Ovary (tissue), 7 donors: ENCODE measurements at regions not wholly inside any gene's neighbourhood (a gene's known extent, or its start where the extent isn't known, plus 50 kb on each side); places are given as distances from the start of the nearest gene placed in this dataset.

Experiments
- DNase-seq, 5 donors: peaks; one replicate each; pipeline ENCODE4 v3.0.0-alpha.2; 2019 to 2020
- H3K27ac ChIP-seq, 2 donors: fragments of 200-600 bp; one replicate each; pipeline versions ENCODE4 v1.5.1 to v1.8.0; 2019 to 2022
- H3K27me3 ChIP-seq: fragments of 200-600 bp; one replicate; pipeline ENCODE4 v1.8.0; 2022
- H3K36me3 ChIP-seq: fragments of 200-600 bp; sonication (generic); one replicate; pipeline ENCODE4 v1.5.1; 2019
- H3K4me1 ChIP-seq: one replicate; pipeline ENCODE4 v1.8.1; 2013; ENCODE audit warnings: mild to moderate bottlenecking, moderate library complexity; ENCODE audit not compliant: insufficient read depth
- H3K4me3 ChIP-seq: fragments of 200-600 bp; sonication (generic); one replicate; pipeline ENCODE4 v1.5.1; 2017
- H3K9me3 ChIP-seq, 2 donors: fragments of 200-600 bp in 1 of 2; sonication (generic) in 1 of 2; one replicate each; pipeline versions ENCODE4 v1.5.1 to v1.8.1; 2013 to 2019; ENCODE audit warnings: mild to moderate bottlenecking in 1 of 2, moderate library complexity in 1 of 2
- CTCF ChIP-seq, 3 donors: fragments of 450-650 bp in 2 of 3; fragments of 200-600 bp in 1 of 3; IDR thresholded peaks; one replicate each; pipeline versions ENCODE4 v1.5.1 to v1.8.0; 2016 to 2022; ENCODE audit warnings: antibody characterized with exemption in 3 of 3, mild to moderate bottlenecking in 1 of 3
- EP300 ChIP-seq: sonication (generic); formaldehyde crosslinking; IDR thresholded peaks from one replicate; pipeline ENCODE4 v1.6.1; 2017; ENCODE audit warnings: antibody characterized with exemption
- POLR2A ChIP-seq: fragments of 450-650 bp; IDR thresholded peaks from one replicate; pipeline ENCODE4 v1.6.1; 2017; ENCODE audit warnings: antibody characterized with exemption, mild to moderate bottlenecking, moderate library complexity
- WGBS, 3 donors: extraction: QIAGEN DNeasy Blood & Tissue Kit in 1 of 3; methylation state at CpG; one replicate each; pipeline versions ENCODE4 v1.1.5 to v1.1.7; 2013 to 2017; 5-methylcytosine and 5-hydroxymethylcytosine counted together
- intact Hi-C, 4 donors: fragments of 100-400 bp; cut with DNase I; formaldehyde crosslinking; loops; one replicate each; pipeline versions ENCODE4 v1.11.0 to v1.15.1; 2022 to 2023
- donor health status: DM: no; HTN: no; CAD: no; lungs with moderate emphysema.
- donor health status: DM: no; HTN: no; CAD: no.
- donor health status: Bipolar disorder and iron deficiency.
- donor health status: DM: no; HTN: no; CAD: no.
- donor health status: DM: yes; HTN: yes; CAD: no.

- no peak overlapping the region for H3K4me3 ChIP-seq
- no peak for DNase-seq
- no peaks in the 10 kb centered on the region for H3K27me3 ChIP-seq
- H3K27ac ChIP-seq = no peak overlapping the region
- no peaks in the 10 kb centered on the region for H3K36me3 ChIP-seq
- intact Hi-C loops = no loop called here
- TF ChIP-seq POLR2A = no peak
- no peak for TF ChIP-seq CTCF (IDR thresholded peaks at IDR 0.05)
- no peak for TF ChIP-seq EP300
- H3K4me1 ChIP-seq = no peaks in the 10 kb centered on the region
- no peaks in the 10 kb centered on the region for H3K9me3 ChIP-seq
- 92 to 94% (median 93%) methylated on average over 1 of the region's 1 CpG for WGBS, 3 donors
These were observed 189.0 kb upstream of the RARB start for GRCh38 chr3:25239042-25239441.

- TF ChIP-seq EP300 = no peak
- no peak for TF ChIP-seq CTCF (IDR thresholded peaks at IDR 0.05)
- no peak for TF ChIP-seq POLR2A
- no peaks in the 10 kb centered on the region for H3K9me3 ChIP-seq
- H3K4me3 ChIP-seq = no peak overlapping the region
- H3K4me1 ChIP-seq = no peaks in the 10 kb centered on the region
- no peaks in the 10 kb centered on the region for H3K27me3 ChIP-seq
- WGBS, 3 donors = 67 to 74% (median 73%) methylated on average over 5 of the region's 5 CpGs
- no peak overlapping the region for H3K27ac ChIP-seq
- intact Hi-C loops = no loop called here
- H3K36me3 ChIP-seq = no peaks in the 10 kb centered on the region
- no peak for DNase-seq
These were observed 181.2 kb upstream of the RARB start for GRCh38 chr3:25246913-25247312.

- Histone ChIP-seq H3K27ac (no peak overlapping the region), H3K4me1 (no peaks in the 10 kb centered on the region), H3K9me3 (no peaks in the 10 kb centered on the region), H3K4me3 (no peak overlapping the region), H3K36me3 (no peaks in the 10 kb centered on the region), H3K27me3 (no peaks in the 10 kb centered on the region)
- TF ChIP-seq EP300 = no peak
- no peak for TF ChIP-seq CTCF (IDR thresholded peaks at IDR 0.05)
- no peak for TF ChIP-seq POLR2A
- DNase-seq = no peak
- WGBS, 3 donors = 78 to 90% (median 90%) methylated on average over 1 of the region's 1 CpG
- intact Hi-C loops = no loop called here
These were observed 175.8 kb upstream of the RARB start for GRCh38 chr3:25252291-25252690.

GRCh38 chr3:25257026-25257425 lies 171.0 kb upstream of the RARB start:
- H3K27me3 ChIP-seq = no peaks in the 10 kb centered on the region
- no peak overlapping the region for H3K27ac ChIP-seq
- TF ChIP-seq POLR2A (no peak), CTCF (IDR thresholded peaks at IDR 0.05) (no peak), EP300 (no peak)
- no peak for DNase-seq
- WGBS, 3 donors = 43 to 45% (median 44%) methylated on average over 2 of the region's 2 CpGs
- H3K9me3 ChIP-seq = no peaks in the 10 kb centered on the region
- H3K36me3 ChIP-seq = no peaks in the 10 kb centered on the region
- H3K4me1 ChIP-seq = no peaks in the 10 kb centered on the region
- H3K4me3 ChIP-seq = no peak overlapping the region
- intact Hi-C loops = no loop called here

GRCh38 chr3:25259871-25260270 lies 168.2 kb upstream of the RARB start:
- no peak for TF ChIP-seq POLR2A
- no peak for TF ChIP-seq EP300
- no peak for TF ChIP-seq CTCF (IDR thresholded peaks at IDR 0.05)
- no peak overlapping the region for H3K4me3 ChIP-seq
- H3K27ac ChIP-seq = no peak overlapping the region
- WGBS, 3 donors = 21 to 34% (median 21%) methylated on average over 3 of the region's 3 CpGs
- DNase-seq = no peak
- H3K36me3 ChIP-seq = no peaks in the 10 kb centered on the region
- no peaks in the 10 kb centered on the region for H3K27me3 ChIP-seq
- H3K9me3 ChIP-seq = no peaks in the 10 kb centered on the region
- intact Hi-C loops = no loop called here
- H3K4me1 ChIP-seq = no peaks in the 10 kb centered on the region
